Hepatocyte (in vitro differentiated cells): ENCODE measurements at regions not wholly inside any gene's neighbourhood (a gene's known extent, or its start where the extent isn't known, plus 50 kb on each side); places are given as distances from the start of the nearest gene placed in this dataset.

Source experiments
- EZH2 ChIP-seq: fragments of 200-600 bp; sonication (generic); IDR thresholded peaks from 2 replicates; pipeline ENCODE4 v1.6.1; 2016; ENCODE audit warnings: antibody characterized with exemption, mild to moderate bottlenecking, borderline replicate concordance
- EZH2phosphoT487 ChIP-seq: fragments of 200-600 bp; sonication (generic); IDR thresholded peaks from one replicate; pipeline ENCODE4 v1.6.1; 2018; ENCODE audit warnings: antibody characterized with exemption, mild to moderate bottlenecking, low read depth, moderate library complexity; ENCODE audit not compliant: unreplicated experiment, severe bottlenecking
- TF ChIP-seq, protein P1 (sequence below): fragments of 200-600 bp; sonication (generic); IDR thresholded peaks from 2 replicates; pipeline ENCODE4 v1.5.1; 2016; ENCODE audit warnings: antibody characterized with exemption, mild to moderate bottlenecking; ENCODE audit not compliant: poor library complexity

GRCh38 chr5:135232958-135233357 is 166.1 kb downstream of the MACROH2A1 start:
- TF ChIP-seq, protein P1, sequence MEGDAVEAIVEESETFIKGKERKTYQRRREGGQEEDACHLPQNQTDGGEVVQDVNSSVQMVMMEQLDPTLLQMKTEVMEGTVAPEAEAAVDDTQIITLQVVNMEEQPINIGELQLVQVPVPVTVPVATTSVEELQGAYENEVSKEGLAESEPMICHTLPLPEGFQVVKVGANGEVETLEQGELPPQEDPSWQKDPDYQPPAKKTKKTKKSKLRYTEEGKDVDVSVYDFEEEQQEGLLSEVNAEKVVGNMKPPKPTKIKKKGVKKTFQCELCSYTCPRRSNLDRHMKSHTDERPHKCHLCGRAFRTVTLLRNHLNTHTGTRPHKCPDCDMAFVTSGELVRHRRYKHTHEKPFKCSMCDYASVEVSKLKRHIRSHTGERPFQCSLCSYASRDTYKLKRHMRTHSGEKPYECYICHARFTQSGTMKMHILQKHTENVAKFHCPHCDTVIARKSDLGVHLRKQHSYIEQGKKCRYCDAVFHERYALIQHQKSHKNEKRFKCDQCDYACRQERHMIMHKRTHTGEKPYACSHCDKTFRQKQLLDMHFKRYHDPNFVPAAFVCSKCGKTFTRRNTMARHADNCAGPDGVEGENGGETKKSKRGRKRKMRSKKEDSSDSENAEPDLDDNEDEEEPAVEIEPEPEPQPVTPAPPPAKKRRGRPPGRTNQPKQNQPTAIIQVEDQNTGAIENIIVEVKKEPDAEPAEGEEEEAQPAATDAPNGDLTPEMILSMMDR = no peak
- TF ChIP-seq EZH2 = no peak
- TF ChIP-seq EZH2phosphoT487 = no peak
